GM13976 (cell line): ENCODE measurements at regions not wholly inside any gene's neighbourhood (a gene's known extent, or its start where the extent isn't known, plus 50 kb on each side); places are given as distances from the start of the nearest gene placed in this dataset.

Experiments
- DNase-seq: peaks from one replicate; pipeline ENCODE4 v3.0.0; 2012; ENCODE audit warnings: low spot score
- CTCF ChIP-seq: IDR thresholded peaks from 2 replicates; pipeline ENCODE4 v1.5.1; 2012; ENCODE audit warnings: borderline replicate concordance, mild to moderate bottlenecking; ENCODE audit not compliant: insufficient read depth; ENCODE audit errors: extremely low read depth, missing control alignments, control extremely low read depth
- in situ Hi-C: fragments of 300-500 bp; cut with MboI; formaldehyde crosslinking; loops from one replicate; pipeline ENCODE4 v1.12.0; 2022; ENCODE audit warnings: low sequenced_read_pairs, mixed read lengths, inconsistent platforms; ENCODE audit not compliant: unreplicated experiment

GRCh38 chr13:40275155-40275554 is 391.3 kb downstream of the FOXO1 start:
- peak; percentile 34 for DNase-seq
- in situ Hi-C loops: no loop called here
- TF ChIP-seq CTCF: no peak

- no peak for TF ChIP-seq CTCF
- DNase-seq: no peak
- in situ Hi-C loops: no loop called here
Observed at GRCh38 chr13:40275636-40276035, 390.8 kb downstream of the FOXO1 start.

GRCh38 chr13:40283666-40284065 is 382.8 kb downstream of the FOXO1 start:
- in situ Hi-C loops: no loop called here
- no peak for DNase-seq
- no peak for TF ChIP-seq CTCF

- no peak for TF ChIP-seq CTCF
- in situ Hi-C loops: no loop called here
- no peak for DNase-seq
Observed at GRCh38 chr13:40285634-40286033, 380.8 kb downstream of the FOXO1 start.

- in situ Hi-C loops: no loop called here
- DNase-seq: no peak
- TF ChIP-seq CTCF: no peak
Observed at GRCh38 chr13:40287428-40287827, 379.0 kb downstream of the FOXO1 start.

- in situ Hi-C loops: no loop called here
- DNase-seq: no peak
- TF ChIP-seq CTCF: no peak
Observed at GRCh38 chr13:40288259-40288658, 378.2 kb downstream of the FOXO1 start.

GRCh38 chr13:40290758-40291157 is 375.7 kb downstream of the FOXO1 start:
- in situ Hi-C loops: no loop called here
- no peak for DNase-seq

More at GRCh38 chr13:40290758-40291157, 375.7 kb downstream of the FOXO1 start:
- TF ChIP-seq CTCF: no peak
